HepG2 (cell line): ENCODE measurements at regions not wholly inside any gene's neighbourhood (a gene's known extent, or its start where the extent isn't known, plus 50 kb on each side); places are given as distances from the start of the nearest gene placed in this dataset.

Experiments used
- ATAC-seq: fragments of 200-7000 bp; cut with Tn5 transposase; 3 replicates; pipeline ENCODE4 v1.9.1; 2020; ENCODE audit warnings: mild to moderate bottlenecking, moderate library complexity
- BruUV-seq: library from RNA; stranded (reverse); fragments of 400-500 nt; replicated peaks from 2 replicates; lab custom pipeline; 2021; lab: Mats Ljungman, UMichigan
- CTCF ChIA-PET: fragments of 300-600 bp; formaldehyde crosslinking; extraction: SDS; loops from one replicate; lab custom pipeline; 2021; ENCODE audit warnings: low total read pairs, inconsistent platforms, low intra/inter-chr PET ratio; lab: Yijun Ruan, JAX
- POLR2A ChIA-PET: fragments of 350-600 bp; sonication (Branson Sonifier 250); formaldehyde crosslinking; loops from one replicate; lab custom pipeline; 2020; ENCODE audit warnings: antibody characterized with exemption, inconsistent platforms; lab: Yijun Ruan, JAX
- DNase-seq: peaks from one replicate; pipeline ENCODE4 v3.0.0-alpha.2; 2015; ENCODE audit warnings: low spot score
- FAIRE-seq: peaks from 3 replicates; lab custom pipeline; 2011; peaks lifted over from hg19 to GRCh38; lab: Jason Lieb, UNC
- H2AFZ ChIP-seq: one replicate; pipeline ENCODE4 v1.6.1; 2011; ENCODE audit warnings: low read length, inconsistent platforms
- H3K27ac ChIP-seq: fragments of 300-600 bp; 3 replicates; pipeline ENCODE4 v1.8.0; 2011; ENCODE audit warnings: mixed run types, mild to moderate bottlenecking, mixed read lengths, low read length, inconsistent platforms; ENCODE audit not compliant: insufficient read depth; ENCODE audit errors: extremely low read length
- H3K27me3 ChIP-seq, 2 experiments: fragments of 200-600 bp in 1 of 2; 2 replicates in 1 of 2; 3 replicates in 1 of 2; pipeline versions ENCODE4 v1.6.0 to v1.8.0; 2011; ENCODE audit warnings: low read length in 2 of 2, mild to moderate bottlenecking in 2 of 2, moderate library complexity in 2 of 2, inconsistent platforms in 1 of 2; ENCODE audit not compliant: insufficient read depth in 2 of 2, control insufficient read depth in 1 of 2
- H3K36me3 ChIP-seq, 2 experiments: fragments of 200-600 bp in 1 of 2; replicated peaks in 1 of 2; 2 replicates in 1 of 2; 3 replicates in 1 of 2; pipeline versions ENCODE4 v1.5.1 to v1.8.0; 2011; ENCODE audit warnings: low read length in 2 of 2, inconsistent platforms in 1 of 2; ENCODE audit not compliant: insufficient read depth in 2 of 2, control insufficient read depth in 1 of 2
- H3K4me1 ChIP-seq: 2 replicates; pipeline ENCODE4 v1.5.1; 2012; ENCODE audit warnings: low read length, inconsistent platforms; ENCODE audit not compliant: insufficient read depth
- H3K4me2 ChIP-seq: 2 replicates; pipeline ENCODE4 v1.6.0; 2011; ENCODE audit warnings: low read depth, low read length, inconsistent platforms
- H3K4me3 ChIP-seq, 3 experiments: fragments of 200-600 bp in 1 of 3; sonication (generic), shearing (Covaris generic) in 1 of 3; replicated peaks in 1 of 3; 2 replicates each; pipeline ENCODE4 v1.5.1; 2011 to 2016; ENCODE audit warnings: low read length in 3 of 3, inconsistent platforms in 2 of 3, low read depth in 2 of 3, mild to moderate bottlenecking in 2 of 3, control low read depth in 1 of 3, mixed read lengths in 1 of 3; ENCODE audit not compliant: insufficient read depth in 1 of 3
- H3K79me2 ChIP-seq: one replicate; pipeline ENCODE4 v1.6.1; 2011; ENCODE audit warnings: low read length, inconsistent platforms; ENCODE audit not compliant: insufficient read depth
- H3K9ac ChIP-seq: 2 replicates; pipeline ENCODE4 v1.6.0; 2011; ENCODE audit warnings: mild to moderate bottlenecking, low read depth, low read length, inconsistent platforms; ENCODE audit not compliant: insufficient read depth
- H3K9me3 ChIP-seq: 2 replicates; pipeline ENCODE4 v1.5.1; 2012; ENCODE audit warnings: mild to moderate bottlenecking, low read length
- H4K20me1 ChIP-seq: 2 replicates; pipeline ENCODE4 v1.6.0; 2011; ENCODE audit warnings: inconsistent platforms, mild to moderate bottlenecking, low read length, moderate library complexity; ENCODE audit not compliant: insufficient read depth
- ATM ChIP-seq: fragments of 450-650 bp; IDR thresholded peaks from 2 replicates; pipeline ENCODE4 v1.7.1; 2017; ENCODE audit warnings: mild to moderate bottlenecking, borderline replicate concordance
- CREB1 ChIP-seq, 2 experiments: fragments of 450-650 bp in 1 of 2; IDR thresholded peaks; 2 replicates each; pipeline ENCODE4 v1.6.1; 2016 to 2017; ENCODE audit warnings: control low read depth in 1 of 2, mild to moderate bottlenecking in 1 of 2, missing compliant biosample characterization in 1 of 2, missing genetic modification characterization in 1 of 2
- EP300 ChIP-seq, 3 experiments: sonication (generic) in 1 of 3; formaldehyde crosslinking in 1 of 3; IDR thresholded peaks; 2 replicates each; pipeline versions ENCODE4 v1.5.1 to v1.6.1; 2011 to 2020; ENCODE audit warnings: low read depth in 2 of 3, low read length in 2 of 3, borderline replicate concordance in 1 of 3, improper control_type of control experiment in 1 of 3, mild to moderate bottlenecking in 1 of 3, missing genetic modification reagents in 1 of 3, moderate library complexity in 1 of 3
- FOXK1 ChIP-seq: sonication (generic); formaldehyde crosslinking; IDR thresholded peaks from 2 replicates; pipeline ENCODE4 v1.4.0; 2020; ENCODE audit warnings: low read depth, missing genetic modification reagents, borderline replicate concordance
- HDAC2 ChIP-seq: sonication (generic); formaldehyde crosslinking; IDR thresholded peaks from 2 replicates; pipeline ENCODE4 v1.4.0; 2020; ENCODE audit warnings: missing genetic modification reagents
- IKZF1 ChIP-seq: fragments of 450-650 bp; IDR thresholded peaks from 2 replicates; pipeline ENCODE4 v1.7.1; 2016
- KLF16 ChIP-seq, 2 experiments: sonication (generic) in 1 of 2; formaldehyde crosslinking in 1 of 2; IDR thresholded peaks; 2 replicates each; pipeline versions ENCODE4 v1.6.1 to v1.8.0; 2016 to 2023; ENCODE audit warnings: missing genetic modification reagents in 2 of 2, missing compliant biosample characterization in 1 of 2
- KMT2B ChIP-seq: IDR thresholded peaks from 2 replicates; pipeline ENCODE4 v1.6.1; 2016; ENCODE audit warnings: missing genetic modification reagents, missing compliant biosample characterization
- MED13 ChIP-seq: sonication (generic); formaldehyde crosslinking; IDR thresholded peaks from 2 replicates; pipeline ENCODE4 v1.5.0; 2020; ENCODE audit warnings: missing genetic modification reagents
- NFRKB ChIP-seq: fragments of 450-650 bp; IDR thresholded peaks from 2 replicates; pipeline ENCODE4 v1.6.1; 2017
- SMARCC2 ChIP-seq: fragments of 450-650 bp; IDR thresholded peaks from 2 replicates; pipeline ENCODE4 v1.6.1; 2017; ENCODE audit warnings: antibody characterized with exemption, mild to moderate bottlenecking
- TRIM24 ChIP-seq: sonication (generic); formaldehyde crosslinking; IDR thresholded peaks from 2 replicates; pipeline ENCODE4 v1.8.0; 2022; ENCODE audit warnings: mild to moderate bottlenecking, missing genetic modification reagents
- ZBTB3 ChIP-seq: sonication (generic); formaldehyde crosslinking; IDR thresholded peaks from 2 replicates; pipeline ENCODE4 v1.4.0; 2020; ENCODE audit warnings: low read depth, mild to moderate bottlenecking, moderate library complexity, missing genetic modification reagents, borderline replicate concordance
- ZNF230 ChIP-seq: sonication (generic); formaldehyde crosslinking; IDR thresholded peaks from 2 replicates; pipeline ENCODE4 v1.4.0; 2020; ENCODE audit warnings: mild to moderate bottlenecking, missing genetic modification reagents
- ZNF563 ChIP-seq: sonication (generic); formaldehyde crosslinking; IDR thresholded peaks from 2 replicates; pipeline ENCODE4 v1.8.0; 2022; ENCODE audit warnings: mild to moderate bottlenecking, moderate library complexity, missing genetic modification reagents
- ZNF749 ChIP-seq: sonication (generic); formaldehyde crosslinking; IDR thresholded peaks from 2 replicates; pipeline ENCODE4 v1.8.0; 2022; ENCODE audit warnings: mild to moderate bottlenecking, missing genetic modification reagents, moderate library complexity, borderline replicate concordance
- WGBS: methylation state at CpG from one replicate; pipeline ENCODE4 v1.1.6; 2017; ENCODE audit warnings: low lambda C conversion rate; 5-methylcytosine and 5-hydroxymethylcytosine counted together
- in situ Hi-C: cut with HindIII; loops from 2 replicates; pipeline ENCODE4 v1.10.0; 2017; ENCODE audit warnings: low pct_unique_long_range_greater_than_20kb; ENCODE audit not compliant: extremely low pct_ligation_motif_present
- intact Hi-C: fragments of 100-400 bp; cut with micrococcal nuclease; formaldehyde crosslinking; loops from one replicate; pipeline ENCODE4 v1.10.0; 2022; ENCODE audit not compliant: unreplicated experiment
- TF ChIP-seq, protein P1 (sequence below): sonication (generic); formaldehyde crosslinking; IDR thresholded peaks from 2 replicates; pipeline ENCODE4 v1.4.0; 2020; ENCODE audit warnings: missing genetic modification reagents, borderline replicate concordance
- TF ChIP-seq, protein P2 (sequence below): sonication (generic); formaldehyde crosslinking; IDR thresholded peaks from 2 replicates; pipeline ENCODE4 v1.8.1; 2023; ENCODE audit warnings: mild to moderate bottlenecking, inconsistent platforms, moderate library complexity, missing genetic modification reagents, borderline replicate concordance
- TF ChIP-seq, protein P3 (sequence below): sonication (generic); formaldehyde crosslinking; IDR thresholded peaks from 2 replicates; pipeline ENCODE4 v1.8.1; 2022; ENCODE audit warnings: mild to moderate bottlenecking, missing genetic modification reagents
- TF ChIP-seq, protein P4 (sequence below): sonication (generic); formaldehyde crosslinking; IDR thresholded peaks from 2 replicates; pipeline ENCODE4 v1.8.1; 2023; ENCODE audit warnings: missing genetic modification reagents, mild to moderate bottlenecking, borderline replicate concordance

DNA sequence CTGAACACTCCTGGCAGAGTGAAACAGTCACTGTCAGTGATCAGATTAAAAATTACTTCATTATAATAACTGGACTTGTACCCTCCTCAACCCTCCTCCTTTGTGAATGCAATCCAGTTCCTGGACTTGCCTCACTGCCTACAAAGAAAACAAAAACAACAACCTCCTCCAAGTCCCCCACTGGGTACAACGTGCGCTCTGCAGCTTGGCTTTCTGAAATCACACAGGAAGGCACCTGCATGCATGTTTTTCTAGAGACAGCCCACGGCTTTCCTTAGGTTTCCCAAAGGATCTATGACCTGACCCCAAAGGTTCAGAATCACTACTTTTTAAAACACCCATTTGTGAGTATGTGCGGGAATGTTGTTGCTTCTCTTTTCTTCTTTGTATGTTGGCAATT lies 61.4 kb upstream of the TUBA3E start (continued):
- TF ChIP-seq, protein P1, sequence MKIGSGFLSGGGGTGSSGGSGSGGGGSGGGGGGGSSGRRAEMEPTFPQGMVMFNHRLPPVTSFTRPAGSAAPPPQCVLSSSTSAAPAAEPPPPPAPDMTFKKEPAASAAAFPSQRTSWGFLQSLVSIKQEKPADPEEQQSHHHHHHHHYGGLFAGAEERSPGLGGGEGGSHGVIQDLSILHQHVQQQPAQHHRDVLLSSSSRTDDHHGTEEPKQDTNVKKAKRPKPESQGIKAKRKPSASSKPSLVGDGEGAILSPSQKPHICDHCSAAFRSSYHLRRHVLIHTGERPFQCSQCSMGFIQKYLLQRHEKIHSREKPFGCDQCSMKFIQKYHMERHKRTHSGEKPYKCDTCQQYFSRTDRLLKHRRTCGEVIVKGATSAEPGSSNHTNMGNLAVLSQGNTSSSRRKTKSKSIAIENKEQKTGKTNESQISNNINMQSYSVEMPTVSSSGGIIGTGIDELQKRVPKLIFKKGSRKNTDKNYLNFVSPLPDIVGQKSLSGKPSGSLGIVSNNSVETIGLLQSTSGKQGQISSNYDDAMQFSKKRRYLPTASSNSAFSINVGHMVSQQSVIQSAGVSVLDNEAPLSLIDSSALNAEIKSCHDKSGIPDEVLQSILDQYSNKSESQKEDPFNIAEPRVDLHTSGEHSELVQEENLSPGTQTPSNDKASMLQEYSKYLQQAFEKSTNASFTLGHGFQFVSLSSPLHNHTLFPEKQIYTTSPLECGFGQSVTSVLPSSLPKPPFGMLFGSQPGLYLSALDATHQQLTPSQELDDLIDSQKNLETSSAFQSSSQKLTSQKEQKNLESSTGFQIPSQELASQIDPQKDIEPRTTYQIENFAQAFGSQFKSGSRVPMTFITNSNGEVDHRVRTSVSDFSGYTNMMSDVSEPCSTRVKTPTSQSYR, result no peak
- TF ChIP-seq, protein P2, sequence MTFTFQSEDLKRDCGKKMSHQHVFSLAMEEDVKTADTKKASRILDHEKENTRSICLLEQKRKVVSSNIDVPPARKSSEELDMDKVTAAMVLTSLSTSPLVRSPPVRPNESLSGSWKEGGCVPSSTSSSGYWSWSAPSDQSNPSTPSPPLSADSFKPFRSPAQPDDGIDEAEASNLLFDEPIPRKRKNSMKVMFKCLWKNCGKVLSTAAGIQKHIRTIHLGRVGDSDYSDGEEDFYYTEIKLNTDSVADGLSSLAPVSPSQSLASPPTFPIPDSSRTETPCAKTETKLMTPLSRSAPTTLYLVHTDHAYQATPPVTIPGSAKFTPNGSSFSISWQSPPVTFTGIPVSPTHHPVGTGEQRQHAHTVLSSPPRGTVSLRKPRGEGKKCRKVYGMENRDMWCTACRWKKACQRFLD (CRISPR knock-in tag), result no peak
- no peak for TF ChIP-seq ATM
- no peak for TF ChIP-seq ZNF563 (CRISPR knock-in tag)
- TF ChIP-seq IKZF1, result no peak
- TF ChIP-seq, protein P3, sequence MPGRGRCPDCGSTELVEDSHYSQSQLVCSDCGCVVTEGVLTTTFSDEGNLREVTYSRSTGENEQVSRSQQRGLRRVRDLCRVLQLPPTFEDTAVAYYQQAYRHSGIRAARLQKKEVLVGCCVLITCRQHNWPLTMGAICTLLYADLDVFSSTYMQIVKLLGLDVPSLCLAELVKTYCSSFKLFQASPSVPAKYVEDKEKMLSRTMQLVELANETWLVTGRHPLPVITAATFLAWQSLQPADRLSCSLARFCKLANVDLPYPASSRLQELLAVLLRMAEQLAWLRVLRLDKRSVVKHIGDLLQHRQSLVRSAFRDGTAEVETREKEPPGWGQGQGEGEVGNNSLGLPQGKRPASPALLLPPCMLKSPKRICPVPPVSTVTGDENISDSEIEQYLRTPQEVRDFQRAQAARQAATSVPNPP (CRISPR knock-in tag), result no peak
- TF ChIP-seq, all 625 proteins: peak for 0

DNA sequence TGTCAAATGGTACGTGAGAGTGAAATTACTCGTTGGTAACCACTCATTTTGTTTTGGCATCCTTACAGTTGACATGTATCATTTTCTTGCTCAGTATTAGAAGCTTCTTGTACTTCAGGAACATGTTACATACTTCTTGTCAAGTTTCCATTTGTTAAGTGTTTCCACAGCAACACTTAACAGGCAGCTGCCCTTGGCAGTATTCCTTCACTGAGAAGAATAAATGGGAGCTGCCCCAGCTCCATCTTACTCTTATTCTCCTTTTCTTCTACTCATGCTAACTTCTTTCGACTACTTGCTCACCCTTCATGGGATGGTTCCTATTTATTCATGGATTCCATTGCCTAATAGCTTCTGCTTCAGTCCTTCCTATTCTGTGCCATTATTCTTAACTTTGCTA lies 60.1 kb upstream of the TUBA3E start:
- FAIRE-seq, result no peak
- in situ Hi-C loops (no loop called here), intact Hi-C loops (no loop called here)
- Histone ChIP-seq H3K36me3 (no peaks in the 10 kb centered on the region), H3K9ac (no peak overlapping the region), H4K20me1 (no peaks in the 10 kb centered on the region), H3K9me3 (no peaks in the 10 kb centered on the region), H3K27ac (no peak overlapping the region), H3K4me2 (no peak overlapping the region), H3K4me1 (no peaks in the 10 kb centered on the region), H3K79me2 (no peaks in the 10 kb centered on the region), H2AFZ (no peak overlapping the region), H3K27me3 (peaks cover 3 to 69% of the 10 kb centered on the region in 2 experiments; a peak in 4 of 5 replicates), H3K4me3 (no peak overlapping the region)
- ChIA-PET CTCF (no interaction called here), POLR2A (no interaction called here)
- DNase-seq, result no peak
- no peak for ATAC-seq
- no TSS peak for BruUV-seq
- WGBS, result 2% methylated on average over 3 of the region's 3 CpGs
- no peak for TF ChIP-seq ZNF230 (CRISPR knock-in tag)
- TF ChIP-seq HDAC2 (CRISPR knock-in tag), result no peak
- no peak for TF ChIP-seq ZNF749
- TF ChIP-seq SMARCC2, result no peak
- TF ChIP-seq, protein P4, sequence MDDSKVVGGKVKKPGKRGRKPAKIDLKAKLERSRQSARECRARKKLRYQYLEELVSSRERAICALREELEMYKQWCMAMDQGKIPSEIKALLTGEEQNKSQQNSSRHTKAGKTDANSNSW, result no peak
- TF ChIP-seq FOXK1, result no peak
- no peak for TF ChIP-seq ZBTB3
- TF ChIP-seq NFRKB, result no peak
- TF ChIP-seq KMT2B, result no peak
- no peak for TF ChIP-seq KLF16 (CRISPR knock-in tag; IDR thresholded peaks at IDR 0.05)
- no peak for TF ChIP-seq MED13 (CRISPR knock-in tag)
- TF ChIP-seq EP300 (IDR thresholded peaks at IDR 0.05; ENCODE audit: low read depth in 2 of 2, low read length in 2 of 2), result no peak
- no peak for TF ChIP-seq EP300 (CRISPR knock-in tag; IDR thresholded peaks at IDR 0.05; ENCODE audit: borderline replicate concordance)
- no peak for TF ChIP-seq TRIM24 (CRISPR knock-in tag)
- no peak for TF ChIP-seq CREB1 (IDR thresholded peaks at IDR 0.05)
- TF ChIP-seq CREB1 (CRISPR knock-in tag; IDR thresholded peaks at IDR 0.05), result no peak
